Common myeloid progenitor, CD34-positive (primary cell): ENCODE measurements at regions not wholly inside any gene's neighbourhood (a gene's known extent, or its start where the extent isn't known, plus 50 kb on each side); places are given as distances from the start of the nearest gene placed in this dataset.

Experiments
- CTCF ChIA-PET: fragments of 350-600 bp; sonication (Branson Sonifier 250); formaldehyde crosslinking; loops from one replicate; lab custom pipeline; 2021; ENCODE audit warnings: antibody characterized with exemption; lab: Charles Lee
- POLR2A ChIA-PET: fragments of 350-600 bp; sonication (Branson Sonifier 250); formaldehyde crosslinking; loops from one replicate; lab custom pipeline; 2021; ENCODE audit warnings: antibody characterized with exemption; lab: Charles Lee
- DNase-seq, 3 donors: peaks; one replicate each; pipeline versions ENCODE4 v3.0.0 to v3.0.0-alpha.2; 2013
- H3K27ac ChIP-seq, 2 experiments: 1 replicate in 1 of 2; 2 replicates in 1 of 2; pipeline ENCODE4 v1.7.0; 2013; ENCODE audit warnings: inconsistent platforms in 2 of 2, low read length in 2 of 2, mild to moderate bottlenecking in 2 of 2, low read depth in 1 of 2, moderate library complexity in 1 of 2; ENCODE audit not compliant: severe bottlenecking in 2 of 2, insufficient read depth in 1 of 2, poor library complexity in 1 of 2
- H3K27me3 ChIP-seq, 5 experiments: replicated peaks in 2 of 5; 1 replicate in 3 of 5; 2 replicates in 2 of 5; pipeline versions ENCODE4 v1.6.1 to v1.7.0; 2013; ENCODE audit warnings: low read length in 4 of 5, mild to moderate bottlenecking in 2 of 5, moderate library complexity in 2 of 5, inconsistent platforms in 1 of 5; ENCODE audit not compliant: insufficient read depth in 5 of 5, control insufficient read depth in 4 of 5
- H3K36me3 ChIP-seq, 4 experiments: 1 replicate in 2 of 4; 2 replicates in 2 of 4; pipeline versions ENCODE4 v1.6.1 to v1.7.0; 2013; ENCODE audit warnings: low read length in 3 of 4, control low read depth in 1 of 4, mild to moderate bottlenecking in 1 of 4; ENCODE audit not compliant: control insufficient read depth in 4 of 4, insufficient read depth in 4 of 4
- H3K4me1 ChIP-seq, 4 experiments: 1 replicate in 3 of 4; 2 replicates in 1 of 4; pipeline versions ENCODE4 v1.6.1 to v1.7.1; 2013; ENCODE audit warnings: low read length in 3 of 4, mild to moderate bottlenecking in 3 of 4, control low read depth in 1 of 4, inconsistent platforms in 1 of 4, moderate library complexity in 1 of 4; ENCODE audit not compliant: control insufficient read depth in 4 of 4, insufficient read depth in 4 of 4; ENCODE audit errors: control extremely low read depth in 1 of 4
- H3K4me3 ChIP-seq, 7 experiments: 1 replicate in 4 of 7; 2 replicates in 3 of 7; pipeline versions ENCODE4 v1.5.1 to v1.7.0; 2013; ENCODE audit warnings: mild to moderate bottlenecking in 7 of 7, low read length in 6 of 7, moderate library complexity in 6 of 7, inconsistent platforms in 2 of 7, low read depth in 2 of 7, control low read depth in 1 of 7; ENCODE audit not compliant: insufficient read depth in 4 of 7, control insufficient read depth in 1 of 7; ENCODE audit errors: extremely low read depth in 1 of 7
- H3K9me3 ChIP-seq, 5 experiments: 1 replicate in 4 of 5; 2 replicates in 1 of 5; pipeline versions ENCODE4 v1.6.1 to v1.7.1; 2013; ENCODE audit warnings: low read length in 4 of 5, mild to moderate bottlenecking in 2 of 5, inconsistent platforms in 1 of 5, low read depth in 1 of 5, moderate library complexity in 1 of 5; ENCODE audit not compliant: control insufficient read depth in 4 of 5, insufficient read depth in 2 of 5; ENCODE audit errors: control extremely low read depth in 1 of 5
- WGBS: methylation state at CpG from one replicate; pipeline ENCODE4 v1.1.5; 2013; ENCODE audit not compliant: insufficient coverage; 5-methylcytosine and 5-hydroxymethylcytosine counted together

GRCh38 chr3:159417761-159418160 is 570.9 kb upstream of the IL12A start:
- no CpG with 5 or more reads among the region's 2 CpGs for WGBS
- no peak for DNase-seq
- no peak overlapping the region for H3K27ac ChIP-seq
- H3K36me3 ChIP-seq = no peaks in the 10 kb centered on the region
- no peak overlapping the region for H3K4me3 ChIP-seq
- ChIA-PET POLR2A (no interaction called here), CTCF (interaction anchor here (1.3 kb wide), 1 partner anchor 53 kb away, joined by 3 read pairs; no protein-coding TSS in a partner anchor)
- no peaks in the 10 kb centered on the region for H3K9me3 ChIP-seq
- no peaks in the 10 kb centered on the region for H3K4me1 ChIP-seq
- no peaks in the 10 kb centered on the region for H3K27me3 ChIP-seq

DNA sequence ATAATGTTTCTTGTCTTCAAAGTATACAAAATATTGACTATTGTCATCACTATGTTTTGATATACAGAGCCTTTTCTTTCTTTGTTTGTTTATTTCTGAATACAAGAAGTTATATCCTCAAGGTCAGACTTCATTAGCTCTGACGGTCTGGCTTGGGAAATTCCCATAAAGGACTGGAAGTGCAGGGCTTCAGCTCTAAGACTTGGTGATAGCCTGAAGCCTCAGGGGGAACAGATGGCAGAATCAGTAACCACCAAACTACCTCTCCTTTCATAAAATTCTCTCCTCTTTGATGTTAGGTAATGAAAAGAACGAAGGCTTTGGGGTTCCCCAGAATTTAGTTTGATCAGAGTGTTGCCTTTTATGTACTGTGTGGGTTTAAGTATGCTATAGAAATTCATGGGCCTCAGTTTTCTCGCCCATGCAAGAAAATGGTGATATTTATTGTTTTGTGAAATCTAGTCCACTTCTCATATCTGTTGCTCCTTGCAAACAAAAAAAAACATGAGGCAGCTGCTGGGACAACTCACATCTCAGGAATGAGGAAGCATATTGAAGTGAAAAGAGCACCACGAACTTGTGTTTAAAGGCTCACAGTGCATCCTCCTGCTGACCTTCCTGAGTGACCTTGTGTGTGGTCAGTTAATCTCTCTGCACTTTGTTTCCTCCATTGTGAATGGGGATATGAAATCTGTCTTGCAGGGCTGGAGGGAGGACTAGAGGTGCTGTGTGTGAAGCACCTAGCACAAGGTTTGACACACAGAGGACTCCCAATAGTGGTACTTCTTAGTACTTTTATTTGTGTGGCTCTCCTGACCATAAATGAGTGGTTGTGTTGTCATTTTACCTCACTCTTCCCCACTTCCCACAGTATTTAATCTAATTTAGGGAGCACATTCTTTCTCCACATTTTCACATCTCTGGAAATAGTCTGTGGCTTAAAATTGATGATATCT is 569.8 kb upstream of the IL12A start:
- POLR2A ChIA-PET = no interaction called here
- Histone ChIP-seq H3K36me3 (no peaks in the 10 kb centered on the region), H3K27me3 (no peaks in the 10 kb centered on the region), H3K4me1 (no peaks in the 10 kb centered on the region), H3K4me3 (no peak overlapping the region), H3K27ac (no peak overlapping the region), H3K9me3 (no peaks in the 10 kb centered on the region)
- CTCF ChIA-PET = no interaction called here
- no peak for DNase-seq
- WGBS = 35% methylated on average over 2 of the region's 4 CpGs

- ChIA-PET CTCF (no interaction called here), POLR2A (no interaction called here)
- Histone ChIP-seq H3K36me3 (no peaks in the 10 kb centered on the region), H3K27me3 (no peaks in the 10 kb centered on the region), H3K4me3 (no peak overlapping the region), H3K9me3 (no peaks in the 10 kb centered on the region), H3K4me1 (no peaks in the 10 kb centered on the region), H3K27ac (no peak overlapping the region)
- 100% methylated on average over 1 of the region's 2 CpGs for WGBS
- no peak for DNase-seq
Measured at GRCh38 chr3:159429702-159430101, 558.9 kb upstream of the IL12A start.

DNA sequence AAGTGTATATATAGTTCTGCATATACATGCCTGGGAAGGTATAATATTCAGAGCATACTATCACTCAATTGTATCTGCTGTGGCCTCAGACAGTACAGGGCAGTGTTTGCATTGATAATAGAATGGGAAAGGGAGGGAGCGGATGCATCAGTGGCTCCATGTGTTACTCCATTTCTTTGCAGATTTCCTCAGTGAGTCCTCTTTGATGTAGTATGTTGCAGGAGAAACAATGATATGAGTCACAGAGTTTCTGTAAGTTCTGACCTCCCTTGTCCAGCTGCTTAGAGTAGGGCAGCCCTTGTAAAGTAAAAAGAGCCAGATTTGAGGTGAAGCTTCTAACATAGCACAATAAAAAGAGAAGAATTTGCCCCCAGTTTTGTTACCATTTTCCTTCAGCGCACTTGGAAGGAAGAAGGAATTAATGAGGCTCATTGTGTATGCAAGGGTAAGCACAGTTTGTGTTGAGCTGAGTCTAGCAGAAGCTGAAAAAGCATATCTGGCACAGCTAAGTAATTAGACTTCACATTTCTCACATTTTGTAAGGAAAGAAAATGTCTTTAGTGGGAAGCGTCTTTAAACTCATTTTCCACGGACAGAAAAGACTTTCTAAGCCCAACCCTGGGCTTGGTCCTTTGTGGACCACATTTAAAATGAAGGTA is 555.8 kb upstream of the IL12A start:
- 95% methylated on average over 4 of the region's 4 CpGs for WGBS
- ChIA-PET CTCF (no interaction called here), POLR2A (no interaction called here)
- no peak for DNase-seq
- Histone ChIP-seq H3K9me3 (no peaks in the 10 kb centered on the region), H3K4me3 (no peak overlapping the region), H3K27ac (no peak overlapping the region), H3K36me3 (no peaks in the 10 kb centered on the region), H3K27me3 (no peaks in the 10 kb centered on the region), H3K4me1 (no peaks in the 10 kb centered on the region)

- Histone ChIP-seq H3K27me3 (no peaks in the 10 kb centered on the region), H3K9me3 (no peaks in the 10 kb centered on the region), H3K4me1 (no peaks in the 10 kb centered on the region), H3K27ac (no peak overlapping the region), H3K36me3 (no peaks in the 10 kb centered on the region), H3K4me3 (no peak overlapping the region)
- DNase-seq = no peak
- 92% methylated on average over 2 of the region's 4 CpGs for WGBS
- CTCF ChIA-PET = no interaction called here
- POLR2A ChIA-PET = no interaction called here
Measured at GRCh38 chr3:159439346-159439745, 549.3 kb upstream of the IL12A start.

GRCh38 chr3:159441279-159441678 is 547.4 kb upstream of the IL12A start:
- H3K9me3 ChIP-seq = no peaks in the 10 kb centered on the region
- DNase-seq = no peak
- CTCF ChIA-PET = interaction anchor here (1.1 kb wide), 1 partner anchor 28 kb away, joined by 4 read pairs; no protein-coding TSS in a partner anchor
- H3K27ac ChIP-seq = no peak overlapping the region
- no peaks in the 10 kb centered on the region for H3K27me3 ChIP-seq
- no peaks in the 10 kb centered on the region for H3K4me1 ChIP-seq
- no peak overlapping the region for H3K4me3 ChIP-seq
- no CpG with 5 or more reads among the region's 1 CpG for WGBS
- POLR2A ChIA-PET = no interaction called here
- H3K36me3 ChIP-seq = no peaks in the 10 kb centered on the region

GRCh38 chr3:159443266-159443665 is 545.4 kb upstream of the IL12A start:
- WGBS = 94% methylated on average over 2 of the region's 5 CpGs
- no peak overlapping the region for H3K27ac ChIP-seq
- no peaks in the 10 kb centered on the region for H3K27me3 ChIP-seq
- ChIA-PET CTCF (interaction anchor here (0.6 kb wide), 1 partner anchor 9 kb away, joined by 3 read pairs; no protein-coding TSS in a partner anchor), POLR2A (no interaction called here)
- H3K9me3 ChIP-seq = no peaks in the 10 kb centered on the region
- no peak for DNase-seq
- no peaks in the 10 kb centered on the region for H3K36me3 ChIP-seq
- no peak overlapping the region for H3K4me3 ChIP-seq
- H3K4me1 ChIP-seq = no peaks in the 10 kb centered on the region
